Ovary (tissue), 7 donors: ENCODE measurements at regions not wholly inside any gene's neighbourhood (a gene's known extent, or its start where the extent isn't known, plus 50 kb on each side); places are given as distances from the start of the nearest gene placed in this dataset.

ENCODE experiments used
- DNase-seq, 5 donors: peaks; one replicate each; pipeline ENCODE4 v3.0.0-alpha.2; 2019 to 2020
- H3K27ac ChIP-seq, 2 donors: fragments of 200-600 bp; one replicate each; pipeline versions ENCODE4 v1.5.1 to v1.8.0; 2019 to 2022
- H3K27me3 ChIP-seq: fragments of 200-600 bp; one replicate; pipeline ENCODE4 v1.8.0; 2022
- H3K36me3 ChIP-seq: fragments of 200-600 bp; sonication (generic); one replicate; pipeline ENCODE4 v1.5.1; 2019
- H3K4me1 ChIP-seq: one replicate; pipeline ENCODE4 v1.8.1; 2013; ENCODE audit warnings: mild to moderate bottlenecking, moderate library complexity; ENCODE audit not compliant: insufficient read depth
- H3K4me3 ChIP-seq: fragments of 200-600 bp; sonication (generic); one replicate; pipeline ENCODE4 v1.5.1; 2017
- H3K9me3 ChIP-seq, 2 donors: fragments of 200-600 bp in 1 of 2; sonication (generic) in 1 of 2; one replicate each; pipeline versions ENCODE4 v1.5.1 to v1.8.1; 2013 to 2019; ENCODE audit warnings: mild to moderate bottlenecking in 1 of 2, moderate library complexity in 1 of 2
- EP300 ChIP-seq: sonication (generic); formaldehyde crosslinking; IDR thresholded peaks from one replicate; pipeline ENCODE4 v1.6.1; 2017; ENCODE audit warnings: antibody characterized with exemption
- POLR2A ChIP-seq: fragments of 450-650 bp; IDR thresholded peaks from one replicate; pipeline ENCODE4 v1.6.1; 2017; ENCODE audit warnings: antibody characterized with exemption, mild to moderate bottlenecking, moderate library complexity
- WGBS, 3 donors: extraction: QIAGEN DNeasy Blood & Tissue Kit in 1 of 3; methylation state at CpG; one replicate each; pipeline versions ENCODE4 v1.1.5 to v1.1.7; 2013 to 2017; 5-methylcytosine and 5-hydroxymethylcytosine counted together
- intact Hi-C, 4 donors: fragments of 100-400 bp; cut with DNase I; formaldehyde crosslinking; loops; one replicate each; pipeline versions ENCODE4 v1.11.0 to v1.15.1; 2022 to 2023
- TF ChIP-seq, protein P1 (sequence below), 3 donors: fragments of 450-650 bp in 2 of 3; fragments of 200-600 bp in 1 of 3; IDR thresholded peaks; one replicate each; pipeline versions ENCODE4 v1.5.1 to v1.8.0; 2016 to 2022; ENCODE audit warnings: antibody characterized with exemption in 3 of 3, mild to moderate bottlenecking in 1 of 3
- donor health status: DM: no; HTN: no; CAD: no; lungs with moderate emphysema.
- donor health status: DM: no; HTN: no; CAD: no.
- donor health status: Bipolar disorder and iron deficiency.
- donor health status: DM: no; HTN: no; CAD: no.
- donor health status: DM: yes; HTN: yes; CAD: no.

DNA sequence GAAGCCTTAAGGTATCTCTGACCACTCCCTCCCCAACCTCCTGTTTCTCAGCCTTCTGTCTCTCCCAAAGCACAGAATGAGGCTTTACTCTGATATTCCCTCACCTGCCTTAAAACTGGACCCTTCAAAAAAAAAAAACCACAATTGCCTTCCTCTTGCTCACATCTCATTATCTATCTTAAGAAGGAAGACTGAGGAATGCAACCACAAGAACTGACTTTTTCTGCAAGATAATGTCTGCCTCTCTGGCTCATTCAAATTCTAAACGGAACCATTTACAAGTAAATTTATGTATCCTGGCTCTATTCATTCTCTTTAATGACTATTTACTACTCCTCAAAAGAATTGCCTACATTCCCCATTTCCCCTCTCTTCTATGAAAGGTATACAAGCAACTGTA is 545.5 kb upstream of the HTR2C start:
- no peak for DNase-seq
- H3K27ac ChIP-seq, result no peak overlapping the region
- H3K9me3 ChIP-seq, result no peaks in the 10 kb centered on the region
- whole genome bisulfite sequencing, 3 donors, result 14 to 22% (median 19%) methylated on average over 1 of the region's 1 CpG
- no peak overlapping the region for H3K4me3 ChIP-seq
- H3K27me3 ChIP-seq, result no peaks in the 10 kb centered on the region
- TF ChIP-seq, protein P1, sequence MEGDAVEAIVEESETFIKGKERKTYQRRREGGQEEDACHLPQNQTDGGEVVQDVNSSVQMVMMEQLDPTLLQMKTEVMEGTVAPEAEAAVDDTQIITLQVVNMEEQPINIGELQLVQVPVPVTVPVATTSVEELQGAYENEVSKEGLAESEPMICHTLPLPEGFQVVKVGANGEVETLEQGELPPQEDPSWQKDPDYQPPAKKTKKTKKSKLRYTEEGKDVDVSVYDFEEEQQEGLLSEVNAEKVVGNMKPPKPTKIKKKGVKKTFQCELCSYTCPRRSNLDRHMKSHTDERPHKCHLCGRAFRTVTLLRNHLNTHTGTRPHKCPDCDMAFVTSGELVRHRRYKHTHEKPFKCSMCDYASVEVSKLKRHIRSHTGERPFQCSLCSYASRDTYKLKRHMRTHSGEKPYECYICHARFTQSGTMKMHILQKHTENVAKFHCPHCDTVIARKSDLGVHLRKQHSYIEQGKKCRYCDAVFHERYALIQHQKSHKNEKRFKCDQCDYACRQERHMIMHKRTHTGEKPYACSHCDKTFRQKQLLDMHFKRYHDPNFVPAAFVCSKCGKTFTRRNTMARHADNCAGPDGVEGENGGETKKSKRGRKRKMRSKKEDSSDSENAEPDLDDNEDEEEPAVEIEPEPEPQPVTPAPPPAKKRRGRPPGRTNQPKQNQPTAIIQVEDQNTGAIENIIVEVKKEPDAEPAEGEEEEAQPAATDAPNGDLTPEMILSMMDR (IDR thresholded peaks at IDR 0.05), result no peak
- TF ChIP-seq EP300, result no peak
- TF ChIP-seq POLR2A, result no peak
- intact Hi-C loops, result no loop called here
- no peaks in the 10 kb centered on the region for H3K36me3 ChIP-seq
- H3K4me1 ChIP-seq, result no peaks in the 10 kb centered on the region

DNA sequence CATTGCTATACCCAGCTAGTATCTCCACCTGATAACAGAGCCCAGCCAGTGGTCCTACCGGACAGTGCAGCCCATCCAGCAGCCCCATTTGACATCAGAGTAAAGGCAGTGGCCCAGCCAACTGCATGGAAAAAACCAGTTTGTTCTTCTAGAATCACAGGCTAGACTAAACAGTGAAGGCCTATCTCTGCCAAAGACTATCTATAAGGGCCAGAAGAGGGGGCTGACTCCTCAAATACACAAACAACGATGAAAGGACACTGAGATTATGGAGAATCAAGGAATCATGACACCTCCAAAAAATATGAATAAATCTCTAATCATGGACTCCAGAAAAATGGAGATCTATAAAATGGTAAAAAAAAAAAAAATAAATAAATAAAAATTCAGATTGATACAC is 546.4 kb upstream of the HTR2C start:
- TF ChIP-seq, protein P1 (IDR thresholded peaks at IDR 0.05), result no peak
- TF ChIP-seq POLR2A (no peak), EP300 (no peak)
- no peaks in the 10 kb centered on the region for H3K27me3 ChIP-seq
- no peak overlapping the region for H3K4me3 ChIP-seq
- WGBS, 3 donors, result 61 to 78% (median 65%) methylated on average over 2 of the region's 2 CpGs
- no peaks in the 10 kb centered on the region for H3K4me1 ChIP-seq
- H3K9me3 ChIP-seq, result no peaks in the 10 kb centered on the region
- H3K36me3 ChIP-seq, result no peaks in the 10 kb centered on the region
- H3K27ac ChIP-seq, result no peak overlapping the region
- intact Hi-C loops, result no loop called here
- no peak for DNase-seq

DNA sequence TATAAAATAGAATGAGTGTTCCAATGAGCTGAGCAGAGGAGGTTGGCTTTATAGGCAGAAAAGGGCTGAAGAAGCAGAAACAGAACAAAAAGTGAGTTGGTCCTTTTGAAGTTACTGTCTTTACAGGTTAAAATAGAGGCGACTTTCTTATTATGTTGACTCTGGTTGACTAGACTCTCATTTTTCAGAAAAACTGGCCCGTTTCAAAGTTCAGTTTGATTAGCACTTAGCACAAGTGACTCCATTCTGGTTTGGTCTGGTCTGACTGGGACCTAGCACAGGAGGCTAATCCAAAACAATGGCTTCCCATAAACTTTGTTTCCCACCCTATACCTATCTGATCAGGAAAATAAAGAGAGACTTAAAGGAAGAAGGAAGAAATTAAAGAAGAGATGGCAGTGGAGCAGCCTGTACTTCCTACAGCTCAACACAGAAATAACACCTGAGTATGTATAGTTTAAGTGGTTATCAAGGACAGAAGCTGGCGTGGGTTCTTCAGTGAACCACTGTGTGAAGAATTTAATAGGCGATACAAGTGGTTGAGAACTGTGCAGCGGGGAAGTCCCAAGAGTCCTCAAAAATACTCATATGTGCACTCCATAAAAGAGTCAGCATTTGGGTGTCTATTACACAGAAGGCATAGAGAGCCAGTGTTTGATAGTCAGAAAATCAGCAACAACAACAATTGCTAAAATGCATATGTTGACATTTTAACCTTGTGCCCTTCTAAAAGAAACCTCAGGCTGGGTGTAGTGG is 554.8 kb upstream of the HTR2C start:
- Histone ChIP-seq H3K9me3 (no peaks in the 10 kb centered on the region), H3K27ac (no peak overlapping the region), H3K4me3 (no peak overlapping the region), H3K27me3 (no peaks in the 10 kb centered on the region), H3K4me1 (no peaks in the 10 kb centered on the region), H3K36me3 (no peaks in the 10 kb centered on the region)
- WGBS, 3 donors, result 84 to 90% (median 89%) methylated on average over 5 of the region's 5 CpGs
- intact Hi-C loops, result no loop called here
- TF ChIP-seq, protein P1 (IDR thresholded peaks at IDR 0.05), result no peak
- no peak for TF ChIP-seq POLR2A
- TF ChIP-seq EP300, result no peak
- DNase-seq, result no peak

DNA sequence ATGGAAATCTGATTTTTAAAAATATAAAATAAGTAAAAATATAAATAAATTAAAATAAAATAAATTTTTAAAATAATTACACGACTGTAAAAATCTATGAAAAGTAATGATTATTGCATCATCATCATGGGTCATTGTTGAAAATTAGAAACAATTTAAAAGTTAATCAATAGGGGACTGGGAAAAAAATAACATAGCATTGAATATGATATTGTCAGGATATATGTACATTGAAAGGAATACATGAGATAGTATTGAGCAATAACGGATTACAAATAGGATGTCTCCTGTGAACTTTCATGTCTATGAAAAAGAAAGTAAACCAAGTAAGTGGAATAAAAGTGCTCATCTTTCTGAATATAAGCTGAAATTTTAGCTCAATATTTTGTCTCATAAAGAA is 566.8 kb upstream of the HTR2C start:
- H3K4me3 ChIP-seq, result no peak overlapping the region
- no peaks in the 10 kb centered on the region for H3K9me3 ChIP-seq
- H3K27me3 ChIP-seq, result no peaks in the 10 kb centered on the region
- no peaks in the 10 kb centered on the region for H3K4me1 ChIP-seq
- H3K36me3 ChIP-seq, result no peaks in the 10 kb centered on the region
- no peak for DNase-seq
- TF ChIP-seq, protein P1 (IDR thresholded peaks at IDR 0.05), result no peak
- no peak for TF ChIP-seq EP300
- no peak for TF ChIP-seq POLR2A
- intact Hi-C loops, result no loop called here
- no peak overlapping the region for H3K27ac ChIP-seq
- WGBS, 3 donors, result 86 to 89% (median 86%) methylated on average over 2 of the region's 2 CpGs
